Keratinocyte (primary cell): ENCODE measurements at regions not wholly inside any gene's neighbourhood (a gene's known extent, or its start where the extent isn't known, plus 50 kb on each side); places are given as distances from the start of the nearest gene placed in this dataset.

ENCODE experiments used
- EZH2 ChIP-seq: IDR thresholded peaks from one replicate; pipeline ENCODE4 v1.6.1; 2012; ENCODE audit warnings: inconsistent platforms, mild to moderate bottlenecking, low read length, moderate library complexity
- TF ChIP-seq, protein P1 (sequence below), 3 experiments: IDR thresholded peaks in 1 of 3; conservative IDR thresholded peaks in 1 of 3; optimal IDR thresholded peaks in 1 of 3; 2 replicates in 2 of 3; 3 replicates in 1 of 3; pipeline versions ENCODE3 to v1.5.1; 2011; ENCODE audit warnings: low read length in 3 of 3, mild to moderate bottlenecking in 3 of 3, moderate library complexity in 2 of 3, control low read depth in 1 of 3, inconsistent platforms in 1 of 3; ENCODE audit not compliant: insufficient read depth in 2 of 3; ENCODE audit errors: extremely low read depth in 1 of 3

DNA sequence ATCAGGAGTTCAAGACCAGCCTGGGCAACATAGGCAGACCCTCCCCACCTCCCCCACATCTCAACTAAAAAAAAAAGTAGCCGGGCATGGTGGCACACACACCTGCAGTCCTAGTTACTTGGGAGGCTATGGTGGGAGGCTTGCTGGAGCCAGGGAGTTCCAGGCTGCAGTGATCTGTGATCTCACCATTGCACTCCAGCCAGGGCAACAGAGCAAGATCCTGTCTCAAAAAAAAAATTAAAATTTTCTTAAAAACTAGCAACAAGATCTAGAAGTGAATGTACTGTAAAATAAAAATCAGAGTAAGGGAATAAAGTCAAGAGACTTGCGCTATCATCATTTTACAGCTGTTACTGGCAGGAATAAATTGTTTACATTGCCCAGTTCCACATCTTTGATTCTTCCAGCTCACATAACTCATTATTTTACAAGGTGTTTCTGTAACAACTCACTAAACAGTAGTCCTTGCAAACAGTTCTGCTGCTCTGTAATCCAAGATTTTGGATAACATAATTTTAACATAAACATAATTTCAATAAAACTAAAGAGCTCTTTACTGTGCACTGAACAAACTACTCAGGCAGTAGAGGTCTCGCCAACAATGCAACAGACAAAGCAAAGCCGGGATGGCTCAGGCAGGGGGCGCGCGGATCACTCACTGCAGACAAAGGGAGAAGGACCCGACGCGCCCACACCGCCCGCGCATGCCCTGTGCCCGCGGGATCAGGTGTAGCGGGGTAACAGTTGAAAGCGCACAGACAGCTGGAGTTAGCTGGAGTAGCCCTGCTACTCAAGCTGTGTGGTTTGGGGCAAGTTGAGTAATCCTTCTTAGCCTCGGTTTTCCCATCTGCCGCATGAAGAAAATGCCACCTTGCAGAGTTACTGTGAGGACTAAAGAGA is 73.3 kb upstream of the NFE2L3 start:
- TF ChIP-seq, protein P1, sequence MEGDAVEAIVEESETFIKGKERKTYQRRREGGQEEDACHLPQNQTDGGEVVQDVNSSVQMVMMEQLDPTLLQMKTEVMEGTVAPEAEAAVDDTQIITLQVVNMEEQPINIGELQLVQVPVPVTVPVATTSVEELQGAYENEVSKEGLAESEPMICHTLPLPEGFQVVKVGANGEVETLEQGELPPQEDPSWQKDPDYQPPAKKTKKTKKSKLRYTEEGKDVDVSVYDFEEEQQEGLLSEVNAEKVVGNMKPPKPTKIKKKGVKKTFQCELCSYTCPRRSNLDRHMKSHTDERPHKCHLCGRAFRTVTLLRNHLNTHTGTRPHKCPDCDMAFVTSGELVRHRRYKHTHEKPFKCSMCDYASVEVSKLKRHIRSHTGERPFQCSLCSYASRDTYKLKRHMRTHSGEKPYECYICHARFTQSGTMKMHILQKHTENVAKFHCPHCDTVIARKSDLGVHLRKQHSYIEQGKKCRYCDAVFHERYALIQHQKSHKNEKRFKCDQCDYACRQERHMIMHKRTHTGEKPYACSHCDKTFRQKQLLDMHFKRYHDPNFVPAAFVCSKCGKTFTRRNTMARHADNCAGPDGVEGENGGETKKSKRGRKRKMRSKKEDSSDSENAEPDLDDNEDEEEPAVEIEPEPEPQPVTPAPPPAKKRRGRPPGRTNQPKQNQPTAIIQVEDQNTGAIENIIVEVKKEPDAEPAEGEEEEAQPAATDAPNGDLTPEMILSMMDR (optimal IDR thresholded peaks at IDR 0.05 in 1 of 3, IDR thresholded peaks at IDR 0.05 in 1 of 3, conservative IDR thresholded peaks at IDR 0.05 in 1 of 3; ENCODE audit: extremely low read depth in 1 of 3, insufficient read depth in 2 of 3, low read length in 3 of 3): peak; percentile 19 to 77 (median 26)
- no peak for TF ChIP-seq EZH2
